HCT116 (cell line): ENCODE measurements at regions not wholly inside any gene's neighbourhood (a gene's known extent, or its start where the extent isn't known, plus 50 kb on each side); places are given as distances from the start of the nearest gene placed in this dataset.

ENCODE experiments used
- ATAC-seq: fragments of 200-7000 bp; cut with Tn5 transposase; 2 replicates; pipeline ENCODE4 v1.9.1; 2020; ENCODE audit warnings: mild to moderate bottlenecking, moderate library complexity
- BruUV-seq: library from RNA; stranded (reverse); fragments of 400-500 nt; replicated peaks from 2 replicates; lab custom pipeline; 2021; lab: Mats Ljungman, UMichigan
- CTCF ChIA-PET: fragments of 300-600 bp; sonication (Branson Sonifier 250); formaldehyde crosslinking; loops from one replicate; lab custom pipeline; 2021; ENCODE audit warnings: antibody characterized with exemption; lab: Charles Lee
- POLR2A ChIA-PET: fragments of 300-600, 350-600 bp; sonication (Branson Sonifier 250); formaldehyde crosslinking; loops from one replicate; lab custom pipeline; 2021; ENCODE audit warnings: antibody characterized with exemption; lab: Charles Lee
- RAD21 ChIA-PET, 2 experiments: fragments of 300-600 bp; sonication (Branson Sonifier 250); formaldehyde crosslinking; loops; one replicate each; lab custom pipeline; 2023; ENCODE audit warnings: low total read pairs in 2 of 2; ENCODE audit not compliant: uncharacterized antibody in 2 of 2, unreplicated experiment in 2 of 2, low non-redundant PET in 1 of 2; lab: Charles Lee
- DNase-seq: peaks from one replicate; pipeline ENCODE4 v3.0.0-alpha.2; 2010; ENCODE audit warnings: low read depth, low spot score
- H2AFZ ChIP-seq: fragments of 200-600 bp; shearing (Covaris generic), sonication (generic); 2 replicates; pipeline ENCODE4 v1.6.1; 2017; ENCODE audit warnings: low read depth, mixed run types, mixed read lengths, antibody characterized with exemption, low read length; ENCODE audit not compliant: poor library complexity, severe bottlenecking
- H3K27ac ChIP-seq: 2 replicates; pipeline ENCODE4 v1.5.1; 2012; ENCODE audit warnings: low read depth, low read length
- H3K27me3 ChIP-seq: fragments of 200-600 bp; sonication (generic); 2 replicates; pipeline ENCODE4 v1.6.1; 2016; ENCODE audit warnings: mixed run types, low read length, mixed read lengths; ENCODE audit not compliant: insufficient read depth
- H3K36me3 ChIP-seq, 2 experiments: fragments of 200-500 bp in 1 of 2; fragments of 200-600 bp in 1 of 2; sonication (Bioruptor generic) in 1 of 2; sonication (generic) in 1 of 2; 2 replicates each; pipeline versions ENCODE4 v1.5.1 to v1.6.1; 2014 to 2016; ENCODE audit warnings: low read length in 2 of 2, inconsistent platforms in 1 of 2, mixed read lengths in 1 of 2, mixed run types in 1 of 2; ENCODE audit not compliant: insufficient read depth in 2 of 2, control insufficient read depth in 1 of 2
- H3K4me1 ChIP-seq, 2 experiments: fragments of 200-600 bp in 1 of 2; sonication (generic) in 1 of 2; 2 replicates each; pipeline versions ENCODE4 v1.5.1 to v1.6.1; 2012 to 2017; ENCODE audit warnings: low read length in 2 of 2, inconsistent platforms in 1 of 2, mild to moderate bottlenecking in 1 of 2, mixed read lengths in 1 of 2, mixed run types in 1 of 2, moderate library complexity in 1 of 2; ENCODE audit not compliant: insufficient read depth in 2 of 2, control insufficient read depth in 1 of 2
- H3K4me2 ChIP-seq: fragments of 200-600 bp; sonication (generic); 2 replicates; pipeline ENCODE4 v1.6.1; 2017; ENCODE audit warnings: mixed run types, low read length, mixed read lengths
- H3K4me3 ChIP-seq, 2 experiments: fragments of 200-600 bp in 1 of 2; sonication (generic) in 1 of 2; replicated peaks in 1 of 2; 2 replicates each; pipeline ENCODE4 v1.5.1; 2011 to 2016; ENCODE audit warnings: low read length in 2 of 2, control low read depth in 1 of 2, low read depth in 1 of 2, mild to moderate bottlenecking in 1 of 2, mixed read lengths in 1 of 2, mixed run types in 1 of 2
- H3K79me2 ChIP-seq: fragments of 200-600 bp; sonication (generic); 2 replicates; pipeline ENCODE4 v1.6.1; 2017; ENCODE audit warnings: mild to moderate bottlenecking, mixed run types, low read length, moderate library complexity, mixed read lengths; ENCODE audit not compliant: insufficient read depth
- H3K9ac ChIP-seq: fragments of 200-600 bp; sonication (generic); 2 replicates; pipeline ENCODE4 v1.6.1; 2016; ENCODE audit warnings: low read length, mixed read lengths
- H3K9me2 ChIP-seq: fragments of 200-600 bp; sonication (generic), shearing (Covaris generic); 2 replicates; pipeline ENCODE4 v1.6.1; 2017; ENCODE audit warnings: mixed run types, mild to moderate bottlenecking, moderate library complexity; ENCODE audit not compliant: insufficient read depth
- H3K9me3 ChIP-seq, 2 experiments: fragments of 200-500 bp in 1 of 2; fragments of 200-600 bp in 1 of 2; sonication (Bioruptor generic) in 1 of 2; sonication (generic) in 1 of 2; 2 replicates each; pipeline ENCODE4 v1.6.1; 2014 to 2017; ENCODE audit warnings: low read length in 2 of 2, mixed read lengths in 2 of 2, inconsistent platforms in 1 of 2, low read depth in 1 of 2, mild to moderate bottlenecking in 1 of 2, mixed run types in 1 of 2, moderate library complexity in 1 of 2; ENCODE audit not compliant: control insufficient read depth in 1 of 2, insufficient read depth in 1 of 2
- H4K20me1 ChIP-seq: fragments of 200-600 bp; sonication (generic), shearing (Covaris generic); 2 replicates; pipeline ENCODE4 v1.6.1; 2017; ENCODE audit warnings: mixed run types, mild to moderate bottlenecking, moderate library complexity; ENCODE audit not compliant: insufficient read depth
- ATF3 ChIP-seq: IDR thresholded peaks from 2 replicates; pipeline ENCODE4 v1.6.1; 2012
- CBX3 ChIP-seq: IDR thresholded peaks from 2 replicates; pipeline ENCODE4 v1.6.1; 2012; ENCODE audit warnings: low read depth
- CEBPB ChIP-seq: IDR thresholded peaks from 2 replicates; pipeline ENCODE4 v1.6.1; 2012; ENCODE audit warnings: low read depth
- ELF1 ChIP-seq: IDR thresholded peaks from 2 replicates; pipeline ENCODE4 v1.6.1; 2012; ENCODE audit warnings: low read depth, borderline replicate concordance
- EZH2 ChIP-seq: fragments of 200-600 bp; sonication (generic); IDR thresholded peaks from 2 replicates; pipeline ENCODE4 v1.6.1; 2017; ENCODE audit warnings: antibody characterized with exemption, mixed run types
- EZH2phosphoT487 ChIP-seq: fragments of 200-600 bp; IDR thresholded peaks from 2 replicates; pipeline ENCODE4 v1.6.1; 2018; ENCODE audit warnings: antibody characterized with exemption, borderline replicate concordance
- FOSL1 ChIP-seq: IDR thresholded peaks from 2 replicates; pipeline ENCODE4 v1.6.1; 2012; ENCODE audit warnings: low read depth
- JUND ChIP-seq: IDR thresholded peaks from 2 replicates; pipeline ENCODE4 v1.6.1; 2012
- MAX ChIP-seq: IDR thresholded peaks from 2 replicates; pipeline ENCODE4 v1.6.1; 2012
- RAD21 ChIP-seq: IDR thresholded peaks from 2 replicates; pipeline ENCODE4 v1.6.1; 2012; ENCODE audit warnings: low read depth, mild to moderate bottlenecking
- REST ChIP-seq: IDR thresholded peaks from 2 replicates; pipeline ENCODE4 v1.6.1; 2012; ENCODE audit warnings: low read depth
- SIN3A ChIP-seq: IDR thresholded peaks from 2 replicates; pipeline ENCODE4 v1.6.1; 2012; ENCODE audit warnings: low read depth
- SP1 ChIP-seq: IDR thresholded peaks from 2 replicates; pipeline ENCODE4 v1.6.1; 2012; ENCODE audit warnings: low read depth
- SRF ChIP-seq: IDR thresholded peaks from 2 replicates; pipeline ENCODE4 v1.6.1; 2012; ENCODE audit warnings: low read depth
- TCF7L2 ChIP-seq: IDR thresholded peaks from 2 replicates; pipeline ENCODE4 v1.7.0; 2011; ENCODE audit warnings: borderline replicate concordance, inconsistent platforms; ENCODE audit not compliant: insufficient read depth, insufficient read length; ENCODE audit errors: extremely low read depth
- YY1 ChIP-seq: IDR thresholded peaks from 2 replicates; pipeline ENCODE4 v1.6.1; 2011; ENCODE audit warnings: low read length, low read depth, moderate library complexity, mild to moderate bottlenecking; ENCODE audit not compliant: insufficient replicate concordance; ENCODE audit errors: extremely low read depth
- ZBTB33 ChIP-seq: IDR thresholded peaks from 2 replicates; pipeline ENCODE4 v1.6.1; 2011; ENCODE audit warnings: mild to moderate bottlenecking, low read length, moderate library complexity; ENCODE audit not compliant: insufficient replicate concordance; ENCODE audit errors: extremely low read depth
- ZNF274 ChIP-seq: fragments of 200-500 bp; sonication (Bioruptor generic); IDR thresholded peaks from 2 replicates; pipeline ENCODE4 v1.6.1; 2014; ENCODE audit warnings: mild to moderate bottlenecking, low read depth, low read length, inconsistent platforms
- intact Hi-C: fragments of 100-400 bp; cut with micrococcal nuclease; formaldehyde crosslinking; loops from 2 replicates; pipeline ENCODE4 v1.10.0; 2022

GRCh38 chr5:111583758-111584203 lies 71.4 kb upstream of the STARD4 start:
- Histone ChIP-seq H3K27me3 (0 out of 2 replicates have a peak, but pooled peaks cover 7% of the 10 kb centered on the region), H3K9me3 (no peaks in the 10 kb centered on the region), H3K9ac (no peak overlapping the region), H3K36me3 (no peaks in the 10 kb centered on the region), H2AFZ (no peak overlapping the region), H3K4me2 (no peak overlapping the region), H3K79me2 (no peaks in the 10 kb centered on the region), H3K27ac (no peak overlapping the region), H3K9me2 (no peaks in the 10 kb centered on the region), H4K20me1 (no peaks in the 10 kb centered on the region)
- CTCF ChIA-PET, result no interaction called here
- ATAC-seq (no peak), DNase-seq (no peak)
- POLR2A ChIA-PET, result no interaction called here
- no TSS peak for BruUV-seq
- intact Hi-C loops, result no loop called here
- RAD21 ChIA-PET, result no interaction called here
- TF ChIP-seq EZH2, result no peak
- TF ChIP-seq CBX3, result no peak
- no peak for TF ChIP-seq MAX
- no peak for TF ChIP-seq ZNF274
- no peak for TF ChIP-seq YY1
- TF ChIP-seq TCF7L2, result no peak
- TF ChIP-seq FOSL1, result no peak
- no peak for TF ChIP-seq ELF1
- no peak for TF ChIP-seq RAD21
- TF ChIP-seq REST, result no peak
- no peak for TF ChIP-seq SRF
- TF ChIP-seq JUND, result no peak
- TF ChIP-seq SIN3A, result no peak
- no peak for TF ChIP-seq SP1
- no peak for TF ChIP-seq CEBPB
- TF ChIP-seq EZH2phosphoT487, result no peak
- no peak for TF ChIP-seq ZBTB33
- TF ChIP-seq ATF3, result no peak
- TF ChIP-seq, all 23 proteins: peak for 0
- no peak overlapping the region for H3K4me3 ChIP-seq
- no peaks in the 10 kb centered on the region for H3K4me1 ChIP-seq
